ENCODE measurements at regions not wholly inside any gene's neighbourhood (a gene's known extent, or its start where the extent isn't known, plus 50 kb on each side); places are given as distances from the start of the nearest gene placed in this dataset.

- no peak for FAIRE-seq
- ChIA-PET SMC1A (ENCODE audit: uncharacterized antibody, unreplicated experiment) (no interaction called here), CTCF (no interaction called here), RAD21 (ENCODE audit: unreplicated experiment) (no interaction called here), POLR2A (no interaction called here)
- Histone ChIP-seq H3K9ac (ENCODE audit: control insufficient read depth, insufficient read depth, low read length) (no peak overlapping the region), H3K9me3 (replicated peaks; ENCODE audit: control insufficient read depth, insufficient read depth, low read length) (no peaks in the 10 kb centered on the region), H3K4me3 (no peak overlapping the region), H3K79me2 (ENCODE audit: control insufficient read depth, insufficient read depth, low read length) (no peaks in the 10 kb centered on the region), H3K4me2 (ENCODE audit: control insufficient read depth, insufficient read depth) (no peak overlapping the region), H3K36me3 (ENCODE audit: control insufficient read depth in 2 of 2, insufficient read depth in 2 of 2, low read length in 1 of 2) (no peaks in the 10 kb centered on the region), H3K27ac (ENCODE audit: control insufficient read depth, insufficient read depth) (no peak overlapping the region), H2AFZ (ENCODE audit: control insufficient read depth, low read depth, low read length) (no peak overlapping the region), H3K27me3 (replicated peaks in 1 of 2; ENCODE audit: control insufficient read depth in 2 of 2, insufficient read depth in 2 of 2, low read length in 1 of 2) (no peaks in the 10 kb centered on the region), H4K20me1 (ENCODE audit: control insufficient read depth, insufficient read depth) (no peaks in the 10 kb centered on the region), H3K4me1 (ENCODE audit: control insufficient read depth, insufficient read depth, low read length) (no peaks in the 10 kb centered on the region)
- 0% methylated on average over 1 of the region's 1 CpG for WGBS (ENCODE audit: insufficient coverage, insufficient replicate concordance, low lambda C conversion rate, missing lambda C conversion rate)
- intact Hi-C loops (cut with micrococcal nuclease; ENCODE audit: unreplicated experiment): no loop called here
- in situ Hi-C loops (cut with MboI): no loop called here
- no peak for TF ChIP-seq SKIL (IDR thresholded peaks at IDR 0.05; ENCODE audit: low read depth, poor library complexity, severe bottlenecking)
- no peak for TF ChIP-seq KAT2A (conservative IDR thresholded peaks at IDR 0.05; ENCODE audit: control insufficient read depth, low read depth, low read length)
- TF ChIP-seq NFYB (IDR thresholded peaks at IDR 0.05; ENCODE audit: insufficient read depth, low read depth, low read length): no peak
- no peak for TF ChIP-seq CEBPZ (IDR thresholded peaks at IDR 0.05; ENCODE audit: low read depth, low read length)
- no peak for TF ChIP-seq SMAD5 (IDR thresholded peaks at IDR 0.05; ENCODE audit: low read depth)
- no peak for TF ChIP-seq RAD21 (IDR thresholded peaks at IDR 0.05; ENCODE audit: insufficient read depth, low read depth, low read length)
- no peak for DNase-seq (ENCODE audit: low read depth, low spot score)
- no peak for ATAC-seq
- no TSS peak for BruUV-seq (replicated peaks)
These were observed 105.7 kb downstream of the LRRC30 start for GRCh38 chr18:7336623-7337022.
